ENCODE measurements at regions not wholly inside any gene's neighbourhood (a gene's known extent, or its start where the extent isn't known, plus 50 kb on each side); places are given as distances from the start of the nearest gene placed in this dataset.
A peak's percentile ranks its signal among the peaks of the same experiment; 100 is the strongest.

DNA sequence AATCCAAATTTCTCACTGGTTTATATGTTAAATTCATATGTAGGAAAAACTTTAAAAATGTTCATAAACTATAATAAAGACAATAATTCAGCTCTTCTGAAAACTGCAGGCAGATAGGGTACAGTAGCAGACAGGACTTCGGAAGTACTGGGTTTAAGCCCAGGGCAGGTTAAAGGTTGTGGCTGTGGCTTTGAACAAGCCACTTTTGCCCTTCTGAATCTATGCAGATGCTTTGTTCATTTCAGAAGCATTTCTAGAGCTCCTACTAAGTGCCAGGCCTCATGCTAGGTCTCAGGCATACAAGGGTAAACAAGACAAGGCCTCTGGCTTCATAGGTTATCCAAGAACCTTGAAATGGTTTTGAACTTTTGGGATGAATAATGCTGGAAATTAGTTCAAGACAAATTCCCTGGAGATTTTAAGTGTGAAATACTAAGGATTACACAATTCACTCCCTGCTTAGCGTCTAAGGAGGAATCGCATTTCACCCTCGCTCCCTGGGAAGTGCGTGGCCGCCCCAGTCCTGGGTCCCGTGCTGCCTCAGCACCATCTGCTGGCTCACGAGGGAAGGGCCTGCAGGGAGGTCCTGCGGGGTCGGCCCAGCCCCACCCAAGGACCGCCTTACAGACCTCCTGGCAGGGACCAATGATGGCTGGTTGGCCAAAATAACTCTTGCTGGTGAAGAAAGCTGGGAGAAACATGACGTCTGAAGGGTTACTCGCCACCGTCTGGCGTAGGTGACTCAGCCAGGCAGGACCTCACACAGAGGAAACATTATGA is 67.7 kb upstream of the L3MBTL4 start:
- peak in 1 of 2 donors; percentile 37 for TF ChIP-seq CTCF (conservative IDR thresholded peaks at IDR 0.05 in 1 of 2, IDR thresholded peaks at IDR 0.05 in 1 of 2; ENCODE audit: extremely low read depth in 1 of 2, insufficient read depth in 1 of 2, low read depth in 1 of 2, low read length in 2 of 2)
- TF ChIP-seq EZH2 (IDR thresholded peaks at IDR 0.05; ENCODE audit: borderline replicate concordance, low read length) = no peak

All from mammary epithelial cell (primary cell).